Epidermal melanocyte (primary cell): ENCODE measurements at regions not wholly inside any gene's neighbourhood (a gene's known extent, or its start where the extent isn't known, plus 50 kb on each side); places are given as distances from the start of the nearest gene placed in this dataset.

Experiments used
- DNase-seq: peaks from one replicate; pipeline ENCODE4 v3.0.0; 2011; ENCODE audit warnings: low spot score; ENCODE audit not compliant: insufficient read length

- no peak for DNase-seq
Observed at GRCh38 chr2:220202066-220202465, 574.6 kb downstream of the SLC4A3 start.

- DNase-seq, result no peak
Observed at GRCh38 chr2:220209093-220209492, 581.7 kb downstream of the SLC4A3 start.

- no peak for DNase-seq
Observed at GRCh38 chr2:220209751-220210150, 582.3 kb downstream of the SLC4A3 start.

- no peak for DNase-seq
Observed at GRCh38 chr2:220212296-220213080, 585.1 kb downstream of the SLC4A3 start.

- DNase-seq, result no peak
Observed at GRCh38 chr2:220215785-220216184, 588.4 kb downstream of the SLC4A3 start.

GRCh38 chr2:220219371-220219770 is 591.9 kb downstream of the SLC4A3 start:
- DNase-seq, result no peak

- DNase-seq, result no peak
Observed at GRCh38 chr2:220220009-220220408, 592.6 kb downstream of the SLC4A3 start.

GRCh38 chr2:220221992-220222391 is 594.6 kb downstream of the SLC4A3 start:
- no peak for DNase-seq

DNA sequence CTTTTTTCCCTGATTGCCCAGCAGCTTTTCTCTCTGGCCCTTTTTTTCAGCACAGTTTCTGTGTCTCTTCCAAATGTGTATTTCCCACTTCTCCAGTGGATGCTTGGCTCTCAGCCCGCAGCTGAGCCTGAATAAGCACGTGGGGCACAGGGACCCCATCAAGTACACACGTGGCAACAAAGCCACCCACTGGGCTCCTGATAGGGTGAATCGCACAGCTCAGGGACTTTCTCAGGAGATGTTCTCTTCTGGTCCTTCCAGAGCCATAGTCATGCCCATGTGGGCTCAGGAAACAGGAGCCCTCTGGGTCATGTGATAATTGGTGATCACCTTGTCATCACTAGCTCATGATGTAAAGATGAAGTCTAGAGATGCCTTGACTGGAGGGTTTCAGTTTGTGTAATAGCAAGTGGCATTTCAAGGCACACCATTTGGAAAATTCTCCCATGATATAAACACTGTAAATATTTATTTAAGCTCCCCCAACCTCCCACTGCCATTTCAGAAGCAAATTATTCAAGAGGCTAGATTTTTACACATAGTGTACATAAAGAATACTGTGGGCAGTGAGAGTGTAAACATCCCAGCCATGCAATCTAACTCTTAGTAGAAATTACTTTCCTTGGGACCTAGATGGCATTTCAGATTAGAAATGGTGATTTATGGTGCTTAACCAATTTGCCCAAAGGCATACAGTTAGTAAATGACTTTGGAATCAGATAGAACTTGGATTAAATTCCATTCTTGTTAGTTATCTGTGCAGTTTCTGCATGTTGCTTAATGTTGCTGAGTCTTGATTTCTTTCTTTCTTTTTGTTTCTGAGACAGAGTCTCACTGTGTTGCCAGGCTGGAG is 597.5 kb downstream of the SLC4A3 start:
- no peak for DNase-seq

GRCh38 chr2:220226076-220226475 is 598.6 kb downstream of the SLC4A3 start:
- no peak for DNase-seq

- DNase-seq, result no peak
Observed at GRCh38 chr2:220226546-220226945, 599.1 kb downstream of the SLC4A3 start.

DNA sequence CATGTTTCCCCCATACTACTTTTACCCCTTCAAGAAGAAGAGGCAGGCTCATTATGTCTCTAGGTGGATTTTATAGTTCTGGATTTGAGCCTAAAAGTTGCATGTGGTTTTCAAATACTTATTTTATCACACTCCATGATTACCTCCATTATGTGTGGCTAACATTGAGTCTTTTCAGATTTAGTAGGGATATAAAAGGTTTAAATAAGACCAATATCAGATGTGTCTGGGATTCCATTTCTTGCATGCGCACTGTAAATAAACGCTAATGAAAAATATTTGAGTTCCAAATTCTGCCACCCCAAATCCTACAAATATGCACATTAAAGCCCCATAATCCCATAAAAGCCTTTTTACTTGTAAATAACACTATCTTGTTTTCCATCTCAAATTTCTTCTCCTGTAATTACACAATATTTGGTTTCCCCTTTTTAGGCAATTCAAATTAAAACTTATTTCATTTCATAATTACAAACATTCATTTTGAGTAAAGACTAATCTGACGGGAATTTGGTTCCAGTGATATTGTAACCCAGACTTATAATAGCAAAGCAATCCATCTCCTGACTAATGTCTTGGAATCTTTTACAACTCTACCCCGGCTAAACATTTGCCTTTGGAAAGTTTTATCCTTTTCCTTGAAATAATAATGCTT is 600.0 kb downstream of the SLC4A3 start:
- DNase-seq, result no peak

- peak; percentile 30 for DNase-seq
Observed at GRCh38 chr2:220228310-220229006, 601.0 kb downstream of the SLC4A3 start.

DNA sequence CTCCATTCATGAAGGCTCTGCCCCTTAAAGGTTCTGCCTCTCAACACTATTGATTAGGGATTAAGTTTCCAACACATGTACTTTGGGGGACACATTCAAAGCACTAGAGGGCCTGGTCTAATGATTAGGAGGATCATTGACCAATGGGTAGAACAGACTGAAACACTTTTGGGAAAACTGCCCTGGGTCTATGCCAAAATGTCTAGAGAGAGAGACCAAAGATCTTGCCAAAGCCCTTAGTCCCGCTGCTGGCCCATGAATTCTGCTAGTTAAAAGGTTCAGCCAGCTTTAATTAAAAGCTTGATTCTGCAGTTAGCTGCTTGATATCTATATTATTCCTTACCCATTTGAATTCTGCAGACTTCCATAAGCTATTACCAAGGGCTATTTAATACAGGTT is 613.2 kb downstream of the SLC4A3 start:
- DNase-seq, result no peak

DNA sequence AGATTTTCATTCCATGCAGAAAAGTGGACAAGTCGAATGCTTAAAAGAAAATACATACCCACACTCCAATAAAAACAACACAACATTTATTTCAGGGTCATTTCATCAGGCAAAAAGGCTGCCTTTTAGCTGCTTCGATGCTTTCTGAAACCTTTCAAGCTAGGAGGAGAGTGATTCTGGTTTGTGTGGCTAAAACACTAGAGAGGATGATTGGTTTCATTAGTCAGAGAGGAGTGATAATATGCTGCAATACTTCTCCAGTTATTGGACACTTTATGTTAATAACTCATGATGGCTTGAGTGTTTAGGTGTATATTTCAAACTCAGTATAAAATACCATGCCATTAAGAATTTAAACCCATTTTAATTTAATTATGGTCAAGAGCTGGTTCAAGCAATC is 614.0 kb downstream of the SLC4A3 start:
- DNase-seq, result no peak

DNA sequence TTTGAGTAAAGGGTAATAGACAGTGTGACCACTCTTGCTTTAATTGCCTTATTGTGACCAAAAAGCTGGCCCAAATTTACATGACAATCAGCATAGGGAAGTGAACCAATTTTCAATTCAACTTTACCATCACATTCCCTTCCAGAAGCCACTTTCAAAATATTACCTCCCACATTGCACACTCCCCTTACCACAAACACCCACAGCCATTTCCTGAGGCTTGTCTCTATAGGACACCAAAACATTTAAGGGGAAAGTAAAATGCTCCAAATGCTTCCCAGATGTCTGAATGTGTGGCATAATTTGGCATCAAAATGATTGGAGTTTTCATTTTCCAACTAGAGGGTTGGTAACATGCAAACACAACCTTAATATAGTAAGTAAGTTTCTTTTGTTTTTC is 616.1 kb downstream of the SLC4A3 start:
- DNase-seq, result no peak

GRCh38 chr2:220246386-220246785 is 619.0 kb downstream of the SLC4A3 start:
- DNase-seq, result no peak

DNA sequence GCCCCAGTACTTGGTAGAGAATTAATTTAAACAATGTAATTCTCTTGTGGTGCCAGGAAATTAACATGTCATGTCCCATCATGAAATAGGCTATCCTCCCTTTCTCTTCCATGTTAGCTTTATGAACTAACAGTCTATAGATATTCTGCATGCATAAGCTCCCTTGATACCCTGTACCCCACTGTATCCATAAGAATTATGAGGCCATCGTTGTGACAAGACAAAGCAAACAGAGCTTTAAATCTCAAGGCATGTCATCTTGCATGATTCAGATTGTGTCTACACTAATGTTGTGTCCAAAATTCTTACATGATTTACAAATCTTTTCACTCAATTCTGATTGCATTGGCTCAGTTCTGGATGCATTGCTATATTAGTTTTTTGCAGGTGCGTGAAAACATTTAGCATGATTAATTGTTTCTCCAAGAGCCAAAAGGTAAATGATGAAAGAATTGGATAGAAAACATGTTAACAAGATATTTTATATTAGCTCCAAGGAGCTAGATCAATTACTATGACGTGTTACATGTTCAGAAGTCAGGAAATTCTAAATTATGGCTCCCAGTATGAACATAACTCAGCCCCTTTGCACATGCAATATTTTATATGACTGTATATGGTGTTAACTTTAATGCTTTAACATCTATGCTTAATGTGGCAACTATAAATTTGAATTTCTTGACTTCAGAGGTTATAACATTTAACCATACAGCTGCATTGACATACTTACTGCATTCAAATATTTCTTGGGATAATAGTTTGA is 620.3 kb downstream of the SLC4A3 start:
- DNase-seq, result no peak

DNA sequence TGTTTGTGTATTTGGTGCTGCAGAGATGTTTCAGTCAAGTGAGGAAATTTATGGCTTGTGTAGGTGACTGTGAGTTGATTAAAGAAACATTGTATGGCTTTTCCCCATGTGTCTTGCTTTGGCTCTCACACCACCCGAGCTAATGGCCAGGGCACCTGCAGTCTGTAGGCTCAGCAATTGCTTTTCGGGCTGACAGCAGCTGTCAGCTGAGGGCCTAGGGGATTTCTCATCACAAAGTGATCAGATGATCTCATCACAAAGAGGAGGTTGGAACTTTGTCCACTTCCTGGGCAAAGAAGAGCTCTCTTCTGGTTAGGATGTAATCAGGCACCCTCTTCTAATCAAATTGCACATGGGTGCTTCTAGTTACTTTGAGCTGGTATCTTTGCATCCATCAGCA is 632.2 kb downstream of the SLC4A3 start:
- DNase-seq, result no peak

- DNase-seq, result no peak
Observed at GRCh38 chr2:220263300-220263699, 635.9 kb downstream of the SLC4A3 start.

GRCh38 chr2:220269367-220269766 is 641.9 kb downstream of the SLC4A3 start:
- DNase-seq, result no peak
